Medulla oblongata (tissue), 1 donor: ENCODE measurements at regions not wholly inside any gene's neighbourhood (a gene's known extent, or its start where the extent isn't known, plus 50 kb on each side); places are given as distances from the start of the nearest gene placed in this dataset.

Experiments
- DNase-seq: peaks from one replicate; pipeline ENCODE4 v3.0.0-alpha.2; 2015; ENCODE audit errors: extremely low spot score

- DNase-seq = no peak
Measured at GRCh38 chr6:23306251-23306950, 737.0 kb downstream of the HDGFL1 start.

DNA sequence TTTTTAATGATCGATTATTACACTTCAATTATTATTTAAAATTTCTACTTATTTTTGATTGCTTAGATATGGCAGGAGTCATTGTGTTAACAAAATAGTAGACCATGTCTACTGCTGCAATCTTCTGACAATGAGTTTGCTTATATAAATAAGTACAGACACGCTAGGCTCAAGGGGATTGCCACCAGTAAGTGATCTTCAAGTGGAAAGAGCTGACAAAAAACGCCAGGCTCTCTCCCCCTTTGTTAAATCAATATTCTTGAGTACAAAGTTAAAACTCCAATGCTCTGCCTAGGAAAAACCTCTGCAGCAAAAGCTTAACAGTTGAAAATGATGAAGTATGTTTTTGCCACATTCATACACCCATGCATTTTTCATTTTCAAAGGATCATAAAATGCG lies 738.1 kb downstream of the HDGFL1 start:
- DNase-seq = no peak

GRCh38 chr6:23308166-23308565 lies 738.8 kb downstream of the HDGFL1 start:
- DNase-seq = no peak

DNA sequence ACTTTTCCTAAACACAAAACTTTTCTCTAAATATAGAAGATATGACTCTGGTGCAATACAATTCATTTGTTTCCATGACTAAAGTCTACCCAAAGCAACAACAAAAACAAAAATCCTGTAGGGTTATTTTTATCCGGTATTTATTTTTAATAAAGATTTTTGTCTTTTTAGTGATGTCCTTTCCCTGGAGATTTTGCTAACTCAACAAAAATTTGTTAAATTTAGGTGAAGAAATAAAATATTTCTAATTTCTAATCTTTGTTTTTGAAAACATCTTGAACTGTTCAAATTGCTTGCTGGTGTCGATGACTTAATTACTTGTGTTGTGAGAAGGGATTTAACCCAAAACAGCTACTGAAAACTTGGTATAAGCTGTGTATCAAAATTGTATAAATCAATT lies 741.8 kb downstream of the HDGFL1 start:
- no peak for DNase-seq

- no peak for DNase-seq
Measured at GRCh38 chr6:23316131-23316530, 746.8 kb downstream of the HDGFL1 start.

DNA sequence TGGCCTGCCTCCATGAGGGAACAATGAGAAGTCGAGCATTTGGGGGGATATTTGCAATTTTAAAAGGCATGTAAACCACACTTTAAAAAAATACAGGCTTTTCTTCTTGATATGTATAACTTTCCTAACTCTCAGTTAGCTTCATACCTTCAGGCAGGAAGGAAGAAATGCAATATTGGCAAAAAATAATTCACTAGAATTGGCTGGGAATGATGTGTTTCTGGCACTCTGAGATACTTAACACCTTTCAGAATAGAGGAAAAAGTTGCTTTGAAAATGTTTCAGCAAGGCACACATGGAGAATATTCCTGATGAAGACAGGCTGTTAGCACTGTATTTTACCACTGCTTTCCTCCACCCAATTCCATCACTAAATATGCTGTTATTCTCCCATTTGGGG lies 747.6 kb downstream of the HDGFL1 start:
- no peak for DNase-seq

DNA sequence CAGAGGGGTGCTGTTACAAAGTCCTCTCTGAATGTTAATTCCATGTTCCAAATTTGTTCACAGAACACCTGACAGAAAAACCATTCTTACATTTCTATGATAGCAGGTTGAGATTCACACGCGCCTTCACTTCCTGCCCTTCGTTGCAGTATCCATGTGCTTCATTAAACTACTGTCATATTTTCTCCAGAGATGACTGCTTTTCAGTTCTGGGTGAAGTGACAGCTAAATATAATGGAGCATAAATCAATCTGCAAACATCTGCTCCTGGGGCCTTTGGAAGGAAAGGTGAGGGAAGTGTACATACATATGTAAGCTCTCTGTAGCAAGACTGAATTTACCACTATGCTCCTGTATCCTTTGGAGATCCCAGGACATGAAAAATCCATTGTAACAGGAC lies 750.2 kb downstream of the HDGFL1 start:
- no peak for DNase-seq

DNA sequence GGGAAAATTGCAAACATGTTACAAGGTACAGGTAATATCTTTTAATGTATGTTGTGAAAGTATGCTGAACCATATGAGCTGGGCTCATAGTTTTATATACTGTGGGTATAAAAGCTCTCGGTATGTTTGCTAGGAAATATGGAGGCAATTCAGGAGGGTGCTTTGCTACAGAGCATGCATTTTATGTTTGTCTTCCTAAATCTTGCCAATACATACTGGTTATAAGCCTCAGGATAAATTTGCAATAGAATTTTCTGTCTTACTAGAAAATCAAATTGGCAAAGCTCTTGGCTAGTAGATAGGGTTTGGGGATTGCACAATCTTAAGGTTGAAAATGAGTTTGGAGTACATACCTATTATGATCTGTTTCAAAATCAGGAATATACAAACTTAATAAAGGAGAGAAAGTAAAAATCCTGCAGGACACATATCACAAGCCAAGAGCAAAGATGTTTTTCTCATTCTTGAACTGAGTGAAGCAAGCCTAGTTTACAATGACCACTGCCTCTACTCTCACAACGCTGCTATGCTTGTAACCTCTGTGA lies 751.2 kb downstream of the HDGFL1 start:
- DNase-seq = no peak

- DNase-seq = no peak
Measured at GRCh38 chr6:23323897-23324296, 754.5 kb downstream of the HDGFL1 start.

DNA sequence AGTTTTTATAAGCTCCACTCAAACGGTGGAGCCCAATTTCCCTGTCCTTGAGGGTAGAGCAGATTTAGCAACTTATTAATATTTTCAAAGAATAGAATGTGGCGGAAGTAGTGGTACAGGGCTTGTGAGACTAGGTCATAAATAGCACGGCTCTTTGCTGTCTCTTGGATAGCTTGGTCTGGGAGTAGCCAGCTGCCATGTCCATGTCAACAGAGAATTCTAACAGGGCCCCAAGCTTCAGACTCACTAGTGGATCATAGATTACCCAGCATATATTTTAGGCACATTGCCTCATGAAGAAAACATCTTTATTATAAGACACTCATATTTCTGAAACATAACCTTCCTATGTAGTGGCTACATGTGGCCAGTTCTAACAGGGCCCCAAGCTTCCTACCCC lies 755.7 kb downstream of the HDGFL1 start:
- DNase-seq = no peak

DNA sequence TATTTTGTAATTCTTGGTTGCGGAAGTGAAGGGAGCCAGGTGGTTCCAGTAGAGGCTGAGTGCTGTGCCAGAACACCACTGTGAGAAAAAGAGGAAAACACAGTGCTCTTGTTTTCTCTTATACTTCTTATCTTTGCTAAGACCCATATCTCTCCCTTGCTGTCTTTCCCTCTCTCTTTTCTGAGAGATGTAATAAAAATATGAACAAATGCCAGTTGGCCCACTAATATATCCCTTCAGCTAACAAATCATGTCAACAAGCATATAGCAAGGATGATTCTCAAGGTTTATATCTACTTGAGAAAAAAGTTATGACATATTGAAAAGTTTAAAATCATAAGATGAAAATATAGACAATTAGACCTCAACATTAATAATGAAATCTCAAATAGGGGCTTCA lies 758.3 kb downstream of the HDGFL1 start:
- DNase-seq = no peak

- DNase-seq = no peak
Measured at GRCh38 chr6:23329086-23329485, 759.7 kb downstream of the HDGFL1 start.

DNA sequence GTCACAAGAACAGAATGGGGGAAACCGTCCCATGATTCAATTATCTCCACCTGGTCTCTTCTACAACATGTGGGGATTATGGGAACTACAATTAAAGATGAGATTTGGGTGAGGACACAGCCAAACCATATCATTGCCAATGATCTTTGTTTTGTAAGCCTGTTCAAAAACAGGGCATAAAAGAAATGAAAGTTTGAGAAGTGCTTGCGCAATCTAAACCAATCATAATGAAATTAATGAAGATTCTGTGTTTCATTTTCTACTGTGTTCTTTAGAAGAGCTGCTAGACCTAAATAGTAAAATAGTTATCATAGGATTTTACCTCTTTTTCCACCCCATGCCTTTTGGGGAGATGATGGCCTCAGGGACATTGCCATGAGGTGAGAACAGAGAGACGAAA lies 761.3 kb downstream of the HDGFL1 start:
- no peak for DNase-seq

GRCh38 chr6:23334360-23334759 lies 765.0 kb downstream of the HDGFL1 start:
- DNase-seq = no peak

GRCh38 chr6:23335894-23336293 lies 766.5 kb downstream of the HDGFL1 start:
- no peak for DNase-seq

DNA sequence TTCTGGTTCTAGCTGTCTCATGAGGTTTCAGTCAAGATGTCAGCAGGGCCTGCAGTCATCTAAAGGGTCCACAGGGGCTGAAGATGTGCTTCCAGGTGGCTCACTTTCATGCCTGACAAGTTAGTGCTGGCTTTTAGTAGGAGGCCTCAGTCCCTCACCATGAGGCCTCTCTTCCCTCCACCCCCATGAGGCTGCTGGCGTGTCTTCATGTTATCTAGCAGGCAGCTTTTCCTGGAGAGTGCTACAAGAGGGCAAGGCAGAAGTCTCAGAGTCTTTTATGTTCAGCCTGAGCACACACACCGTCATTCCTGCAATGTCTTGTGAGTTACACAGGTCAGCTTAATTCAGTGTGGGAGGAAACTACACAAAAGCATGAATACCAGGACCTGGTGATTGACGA lies 769.9 kb downstream of the HDGFL1 start:
- DNase-seq = no peak

DNA sequence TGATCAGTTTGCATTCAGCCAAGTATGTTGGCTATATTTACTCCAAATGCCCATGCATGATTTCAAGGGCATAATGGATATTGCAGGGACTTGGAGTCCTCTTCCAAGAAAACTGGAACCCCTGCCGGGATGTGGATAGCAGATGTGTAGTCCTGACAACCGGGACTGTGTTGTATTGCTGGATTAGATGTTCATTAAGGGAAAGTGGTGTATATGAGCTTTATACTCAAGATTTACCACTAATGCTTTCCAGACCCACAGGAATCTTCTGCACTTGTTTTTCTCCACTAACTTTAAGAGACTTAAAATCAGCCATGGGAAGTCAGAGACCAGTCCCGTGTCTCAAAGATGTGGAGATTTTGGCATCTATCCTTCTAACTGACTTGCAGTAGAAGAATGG lies 770.9 kb downstream of the HDGFL1 start:
- DNase-seq = no peak

DNA sequence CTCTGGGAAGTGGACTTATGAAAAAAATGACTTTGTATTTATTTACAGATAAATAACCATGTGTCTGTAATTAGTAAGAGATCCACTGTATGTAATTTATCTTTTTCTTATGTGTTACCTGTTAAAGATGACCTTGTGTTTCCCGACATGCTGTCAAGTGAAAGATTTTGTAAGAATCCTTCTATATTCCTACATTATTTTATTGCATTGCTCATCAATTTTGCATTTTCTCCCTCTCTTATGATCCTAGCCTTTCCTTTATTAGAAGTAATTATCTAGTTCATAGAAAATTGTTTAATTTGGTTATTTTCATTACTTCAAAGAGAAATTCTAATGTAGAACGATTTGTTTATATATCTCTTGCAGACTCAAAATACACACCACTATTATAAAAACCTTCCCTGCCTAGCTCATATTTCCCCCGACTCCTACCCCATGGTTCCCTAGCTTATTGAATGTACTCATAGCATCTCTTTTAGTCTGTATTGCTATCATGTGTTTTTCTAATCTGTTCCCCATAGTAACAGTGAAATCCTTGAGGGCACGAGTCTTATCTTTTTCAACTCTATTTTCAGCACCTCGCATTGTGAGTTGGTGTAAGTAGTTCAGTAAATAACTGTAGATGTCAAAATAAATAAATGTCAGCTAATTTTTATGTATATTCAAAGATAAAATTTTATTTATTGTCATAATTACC lies 774.4 kb downstream of the HDGFL1 start:
- DNase-seq = no peak

DNA sequence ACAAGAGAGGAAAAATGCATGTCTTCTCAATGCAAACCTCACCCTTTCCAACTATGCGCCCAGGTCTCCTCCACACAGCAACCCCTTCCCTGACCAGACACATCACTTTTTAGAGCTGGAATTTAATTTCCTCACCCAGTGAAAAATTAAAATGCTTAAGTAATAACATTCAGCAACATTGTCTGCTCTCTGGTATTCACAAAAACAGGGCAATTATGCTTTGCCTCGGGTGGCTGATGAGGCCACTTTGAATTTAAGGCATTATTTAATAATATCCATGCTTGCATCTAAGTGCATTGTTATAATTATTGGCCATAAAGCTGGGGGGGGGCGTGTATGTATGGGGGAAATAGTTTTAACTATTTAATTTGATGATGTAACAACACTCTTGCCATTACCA lies 777.8 kb upstream of the NRSN1 start:
- DNase-seq = no peak

DNA sequence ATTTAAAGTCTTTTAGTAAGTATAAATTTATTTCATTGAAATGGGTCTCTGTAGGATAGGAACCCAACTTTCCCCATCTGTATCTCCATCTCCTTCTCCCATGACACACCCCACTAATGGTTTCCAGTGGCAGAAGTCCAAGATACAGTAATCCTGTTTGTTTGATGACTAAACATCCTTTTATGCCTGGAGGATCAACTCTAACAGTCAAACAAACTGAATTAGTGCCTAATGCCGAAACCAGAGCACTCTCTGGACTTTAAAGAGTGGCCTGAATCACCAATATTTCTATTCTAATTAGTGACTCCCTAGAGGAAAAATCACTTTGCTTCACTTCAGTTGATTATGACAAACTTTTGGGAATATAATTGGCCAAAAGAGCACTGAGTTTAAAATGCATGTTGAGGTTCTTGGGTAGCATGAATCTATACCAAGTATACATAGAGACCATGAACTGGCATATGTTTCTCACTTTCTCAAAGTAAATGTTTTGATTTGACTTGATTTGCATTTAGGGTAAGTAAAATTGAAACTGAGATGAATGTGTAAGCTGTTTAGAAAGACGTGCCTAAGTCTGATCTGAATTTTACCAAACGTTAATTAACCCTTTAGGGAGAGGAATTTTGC lies 776.4 kb upstream of the NRSN1 start:
- no peak for DNase-seq

- no peak for DNase-seq
Measured at GRCh38 chr6:23350752-23351453, 775.1 kb upstream of the NRSN1 start.

DNA sequence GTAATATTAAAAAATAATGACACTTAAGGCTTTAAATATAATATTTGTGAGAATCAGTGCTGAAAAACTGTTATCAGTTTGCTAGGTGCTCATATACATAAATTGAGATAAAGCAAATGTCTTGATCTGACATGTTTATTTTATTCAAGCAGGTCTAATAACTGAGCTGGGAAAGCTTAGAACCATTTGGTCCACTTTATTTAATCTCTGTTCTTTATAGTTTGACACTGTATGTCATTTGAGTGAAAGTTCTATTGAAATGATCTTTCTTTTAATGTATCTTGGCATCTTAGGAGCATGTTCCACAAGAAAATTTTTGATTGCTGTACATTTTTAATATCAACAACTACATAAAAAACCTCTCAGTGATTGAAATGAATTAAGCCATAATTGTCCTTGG lies 772.0 kb upstream of the NRSN1 start:
- no peak for DNase-seq
